DND-41 (cell line): ENCODE measurements at regions not wholly inside any gene's neighbourhood (a gene's known extent, or its start where the extent isn't known, plus 50 kb on each side); places are given as distances from the start of the nearest gene placed in this dataset.
"Not testable (repeated sequence)": the region's sequence is repeated elsewhere in the genome, so short reads cannot be mapped to it uniquely, and the experiment has no call there.

ENCODE experiments used
- ATAC-seq: fragments of 200-7000 bp; cut with Tn5 transposase; 3 replicates; pipeline ENCODE4 v1.9.1; 2021; ENCODE audit warnings: low read depth; ENCODE audit not compliant: insufficient read depth
- DNase-seq: peaks from one replicate; pipeline ENCODE4 v3.0.0-alpha.2; 2020
- H2AFZ ChIP-seq: 2 replicates; pipeline ENCODE4 v1.6.0; 2012; ENCODE audit warnings: low read depth, low read length
- H3K27ac ChIP-seq: 2 replicates; pipeline ENCODE4 v1.5.1; 2012; ENCODE audit warnings: low read length, inconsistent platforms
- H3K27me3 ChIP-seq: fragments of 200-600 bp; sonication (generic); 2 replicates; pipeline ENCODE4 v1.6.0; 2012; ENCODE audit warnings: low read length, mild to moderate bottlenecking, inconsistent platforms; ENCODE audit not compliant: insufficient read depth, poor library complexity
- H3K36me3 ChIP-seq: 2 replicates; pipeline ENCODE4 v1.5.1; 2012; ENCODE audit warnings: low read length, inconsistent platforms; ENCODE audit not compliant: insufficient read depth
- H3K4me1 ChIP-seq: 2 replicates; pipeline ENCODE4 v1.5.1; 2012; ENCODE audit warnings: mild to moderate bottlenecking, low read length; ENCODE audit not compliant: insufficient read depth
- H3K4me2 ChIP-seq: 2 replicates; pipeline ENCODE4 v1.6.0; 2012; ENCODE audit warnings: mild to moderate bottlenecking, moderate library complexity, low read length, inconsistent platforms; ENCODE audit not compliant: insufficient read depth
- H3K4me3 ChIP-seq, 2 experiments: fragments of 200-600 bp in 1 of 2; shearing (Covaris generic) in 1 of 2; 2 replicates each; pipeline ENCODE4 v1.5.1; 2012 to 2016; ENCODE audit warnings: inconsistent platforms in 2 of 2, low read length in 2 of 2, mild to moderate bottlenecking in 2 of 2, low read depth in 1 of 2, moderate library complexity in 1 of 2
- H3K79me2 ChIP-seq: 2 replicates; pipeline ENCODE4 v1.6.0; 2012; ENCODE audit warnings: low read length, inconsistent platforms; ENCODE audit not compliant: insufficient read depth
- H3K9ac ChIP-seq: 2 replicates; pipeline ENCODE4 v1.6.0; 2012; ENCODE audit warnings: low read depth, mild to moderate bottlenecking, inconsistent platforms, low read length, moderate library complexity
- H3K9me3 ChIP-seq: 2 replicates; pipeline ENCODE4 v1.5.1; 2012; ENCODE audit warnings: low read length, moderate library complexity, mild to moderate bottlenecking, inconsistent platforms; ENCODE audit not compliant: insufficient read depth, severe bottlenecking
- H4K20me1 ChIP-seq: 2 replicates; pipeline ENCODE4 v1.6.0; 2012; ENCODE audit warnings: low read length; ENCODE audit not compliant: insufficient read depth
- CTCF ChIP-seq: IDR thresholded peaks from 2 replicates; pipeline ENCODE4 v1.5.1; 2012; ENCODE audit warnings: borderline replicate concordance, low read length, moderate library complexity, mild to moderate bottlenecking; ENCODE audit not compliant: poor library complexity, severe bottlenecking; ENCODE audit errors: extremely low read depth
- EZH2 ChIP-seq: IDR thresholded peaks from 3 replicates; pipeline ENCODE4 v1.6.1; 2012; ENCODE audit warnings: borderline replicate concordance, low read depth, mild to moderate bottlenecking, moderate library complexity, low read length, inconsistent platforms; ENCODE audit not compliant: severe bottlenecking

DNA sequence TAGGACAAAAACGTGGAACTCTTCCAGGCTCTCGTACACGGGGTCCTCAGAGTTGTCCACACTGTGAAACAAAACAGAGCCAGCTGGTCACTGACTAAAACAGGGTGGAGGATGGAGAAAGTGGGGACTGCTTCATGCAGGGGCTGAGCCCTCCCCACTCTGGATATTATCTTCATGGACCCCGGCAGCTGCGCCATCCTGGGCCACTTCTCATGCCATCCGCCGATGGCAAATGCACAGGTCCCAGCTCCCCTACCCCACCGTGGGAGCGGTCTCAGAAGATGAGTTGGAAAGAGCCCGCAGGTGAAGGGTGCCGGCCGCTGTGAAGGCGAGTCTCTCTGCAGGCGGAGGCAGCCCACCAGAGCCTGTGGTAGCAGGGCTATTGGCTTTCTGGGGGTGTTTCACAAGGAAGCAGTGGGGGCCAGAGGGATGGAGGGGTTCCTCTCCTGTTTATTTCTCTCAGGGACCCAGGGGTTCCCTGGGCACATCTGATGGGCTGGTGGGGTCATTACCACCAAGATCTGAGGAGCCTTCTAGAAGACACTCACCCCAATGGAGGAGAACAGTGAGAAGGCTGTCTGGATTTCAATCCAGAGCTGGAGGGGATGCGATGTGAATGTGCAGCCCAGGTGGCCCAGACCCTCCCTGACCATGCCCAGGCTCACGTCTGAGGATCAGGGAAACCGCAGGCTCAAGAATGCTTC, 177.3 kb downstream of the KLF13 start:
- no peak overlapping the region for H3K4me3 ChIP-seq
- H3K4me1 ChIP-seq: no peaks in the 10 kb centered on the region
- no peaks in the 10 kb centered on the region for H3K9me3 ChIP-seq
- H3K9ac ChIP-seq: no peak overlapping the region
- no peak for DNase-seq
- peaks cover 9% of the 10 kb centered on the region for H3K27me3 ChIP-seq
- no peak for ATAC-seq
- no peaks in the 10 kb centered on the region for H4K20me1 ChIP-seq
- H3K4me2 ChIP-seq: no peak overlapping the region
- no peaks in the 10 kb centered on the region for H3K36me3 ChIP-seq
- H3K27ac ChIP-seq: no peak overlapping the region
- H3K79me2 ChIP-seq: no peaks in the 10 kb centered on the region
- H2AFZ ChIP-seq: no peak overlapping the region
- TF ChIP-seq EZH2: no peak
- TF ChIP-seq CTCF: no peak

DNA sequence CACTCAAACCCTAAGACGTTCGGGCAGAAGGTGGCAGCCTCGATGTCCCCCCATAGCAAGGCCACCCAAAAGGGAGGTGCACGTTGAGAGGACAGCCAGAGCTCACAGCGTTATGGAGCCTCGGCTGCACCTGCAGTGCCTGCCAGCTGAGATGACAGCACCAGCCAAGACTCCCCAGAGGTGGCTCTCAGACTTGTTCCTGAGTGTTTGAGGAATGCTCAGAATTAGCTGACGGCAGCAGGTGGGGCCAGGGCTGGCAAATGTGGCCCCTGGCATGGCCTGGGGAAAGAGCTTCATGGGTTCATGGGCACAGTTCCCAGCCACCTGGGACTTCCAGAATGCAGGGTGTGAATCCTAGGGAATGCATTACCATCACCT, 177.8 kb downstream of the KLF13 start:
- no peaks in the 10 kb centered on the region for H3K36me3 ChIP-seq
- no peak for DNase-seq
- no peak for ATAC-seq
- H3K4me2 ChIP-seq: no peak overlapping the region
- H3K27me3 ChIP-seq: peaks cover 9% of the 10 kb centered on the region
- H3K9ac ChIP-seq: no peak overlapping the region
- no peaks in the 10 kb centered on the region for H3K9me3 ChIP-seq
- H4K20me1 ChIP-seq: no peaks in the 10 kb centered on the region
- no peak overlapping the region for H3K27ac ChIP-seq
- no peak overlapping the region for H2AFZ ChIP-seq
- H3K4me1 ChIP-seq: no peaks in the 10 kb centered on the region
- TF ChIP-seq CTCF: no peak
- no peak for TF ChIP-seq EZH2
- no peak overlapping the region for H3K4me3 ChIP-seq
- H3K79me2 ChIP-seq: no peaks in the 10 kb centered on the region

DNA sequence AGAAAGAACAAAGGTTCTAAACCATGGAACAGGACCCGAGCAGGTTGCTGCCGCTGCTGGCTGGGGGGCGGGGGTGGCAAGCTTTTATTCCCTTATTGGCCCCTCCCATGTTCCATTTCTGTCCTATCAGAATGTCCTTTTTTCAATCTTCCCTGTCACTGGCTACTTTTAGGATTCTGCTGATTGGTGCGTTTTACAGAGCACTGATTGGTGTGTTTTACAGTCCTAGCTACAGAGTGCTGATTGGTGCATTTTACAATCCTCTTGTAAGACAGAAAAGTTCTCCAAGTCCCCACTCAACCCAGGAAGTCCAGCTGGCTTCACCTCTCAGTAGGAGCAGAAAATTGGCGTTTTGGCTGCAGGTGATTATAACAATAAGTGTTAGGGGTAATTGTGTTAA, 180.9 kb downstream of the KLF13 start:
- not testable (repeated sequence) for H3K4me3 ChIP-seq, H3K27me3 ChIP-seq, H3K4me1 ChIP-seq, H3K36me3 ChIP-seq, DNase-seq, ATAC-seq, H4K20me1 ChIP-seq, H3K9ac ChIP-seq, H2AFZ ChIP-seq, H3K79me2 ChIP-seq, H3K4me2 ChIP-seq, H3K9me3 ChIP-seq, H3K27ac ChIP-seq

DNA sequence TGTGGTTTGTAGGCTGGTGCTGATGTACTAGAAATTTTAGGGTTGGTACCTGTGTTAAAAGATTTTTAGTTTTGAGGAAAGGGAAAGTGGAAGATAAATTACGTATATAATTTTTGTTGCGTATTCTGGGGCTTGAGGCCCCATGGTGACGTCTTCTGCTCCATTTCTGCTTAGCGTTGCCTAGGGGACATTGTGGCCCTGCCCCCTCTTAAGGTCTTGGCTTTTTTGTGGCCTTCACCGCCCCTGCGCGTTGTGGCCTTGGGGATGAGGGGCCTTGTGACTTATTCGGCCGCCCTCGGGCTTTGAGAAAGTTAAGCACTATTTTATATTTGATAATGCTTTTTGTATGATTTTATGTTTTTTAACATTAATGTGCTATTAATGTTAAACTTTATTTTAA, 182.0 kb downstream of the KLF13 start:
- DNase-seq (no peak), ATAC-seq (no peak)
- Histone ChIP-seq H3K27me3 (peaks cover 4% of the 10 kb centered on the region), H3K79me2 (no peaks in the 10 kb centered on the region), H3K9me3 (no peaks in the 10 kb centered on the region), H3K4me2 (no peak overlapping the region), H4K20me1 (no peaks in the 10 kb centered on the region), H2AFZ (no peak overlapping the region), H3K27ac (no peak overlapping the region), H3K4me3 (no peak overlapping the region), H3K4me1 (no peaks in the 10 kb centered on the region), H3K9ac (no peak overlapping the region), H3K36me3 (no peaks in the 10 kb centered on the region)
- no peak for TF ChIP-seq EZH2
- TF ChIP-seq CTCF: no peak
